NCI-H2107 treated with DMSO at 0.1 percent for 48 hours (cell line): ENCODE measurements at regions not wholly inside any gene's neighbourhood (a gene's known extent, or its start where the extent isn't known, plus 50 kb on each side); places are given as distances from the start of the nearest gene placed in this dataset.

Experiments used
- DNase-seq: peaks from one replicate; lab custom pipeline; 2025; ENCODE audit not compliant: unreplicated experiment; lab: John Stamatoyannopoulos, UW

- no peak for DNase-seq
Measured at GRCh38 chr7:88700725-88701124, 58.8 kb upstream of the ZNF804B start.

GRCh38 chr7:88694207-88694606 lies 65.3 kb upstream of the ZNF804B start:
- no peak for DNase-seq

GRCh38 chr7:88693131-88693530 lies 66.4 kb upstream of the ZNF804B start:
- no peak for DNase-seq

- DNase-seq = no peak
Measured at GRCh38 chr7:88692493-88692892, 67.0 kb upstream of the ZNF804B start.

- no peak for DNase-seq
Measured at GRCh38 chr7:88689821-88690220, 69.7 kb upstream of the ZNF804B start.

GRCh38 chr7:88688222-88688621 lies 71.3 kb upstream of the ZNF804B start:
- DNase-seq = no peak

- DNase-seq = no peak
Measured at GRCh38 chr7:88686468-88687229, 72.9 kb upstream of the ZNF804B start.

- DNase-seq = no peak
Measured at GRCh38 chr7:88681682-88682081, 77.8 kb upstream of the ZNF804B start.

- DNase-seq = no peak
Measured at GRCh38 chr7:88670536-88670935, 89.0 kb upstream of the ZNF804B start.

GRCh38 chr7:88669913-88670312 lies 89.6 kb upstream of the ZNF804B start:
- no peak for DNase-seq

- DNase-seq = no peak
Measured at GRCh38 chr7:88668591-88668990, 90.9 kb upstream of the ZNF804B start.

GRCh38 chr7:88666626-88667025 lies 92.9 kb upstream of the ZNF804B start:
- DNase-seq = no peak

GRCh38 chr7:88665892-88666514 lies 93.5 kb upstream of the ZNF804B start:
- no peak for DNase-seq

GRCh38 chr7:88664630-88665233 lies 94.8 kb upstream of the ZNF804B start:
- DNase-seq = no peak

GRCh38 chr7:88661921-88662320 lies 97.6 kb upstream of the ZNF804B start:
- no peak for DNase-seq

- DNase-seq = no peak
Measured at GRCh38 chr7:88647825-88648224, 111.7 kb upstream of the ZNF804B start.

- no peak for DNase-seq
Measured at GRCh38 chr7:88638583-88638982, 120.9 kb upstream of the ZNF804B start.

- no peak for DNase-seq
Measured at GRCh38 chr7:88637795-88638194, 121.7 kb upstream of the ZNF804B start.

GRCh38 chr7:88635149-88635548 lies 124.4 kb upstream of the ZNF804B start:
- DNase-seq = no peak

GRCh38 chr7:88629559-88629958 lies 129.9 kb upstream of the ZNF804B start:
- no peak for DNase-seq

GRCh38 chr7:88628363-88629085 lies 131.0 kb upstream of the ZNF804B start:
- no peak for DNase-seq

GRCh38 chr7:88617185-88617584 lies 142.3 kb upstream of the ZNF804B start:
- DNase-seq = no peak
